NCI-H1436 treated with DMSO at 0.1 percent for 48 hours (cell line): ENCODE measurements at regions not wholly inside any gene's neighbourhood (a gene's known extent, or its start where the extent isn't known, plus 50 kb on each side); places are given as distances from the start of the nearest gene placed in this dataset.
"Not testable (repeated sequence)": the region's sequence is repeated elsewhere in the genome, so short reads cannot be mapped to it uniquely, and the experiment has no call there.

Experiments
- DNase-seq: peaks from one replicate; lab custom pipeline; 2025; lab: John Stamatoyannopoulos, UW

- no peak for DNase-seq
These were observed 229.5 kb downstream of the ERMARD start for GRCh38 chr6:169980826-169981450.

- DNase-seq, result no peak
These were observed 228.5 kb downstream of the ERMARD start for GRCh38 chr6:169979873-169980432.

GRCh38 chr6:169978615-169979161 lies 227.3 kb downstream of the ERMARD start:
- no peak for DNase-seq

- no peak for DNase-seq
These were observed 226.2 kb downstream of the ERMARD start for GRCh38 chr6:169977434-169978265.

- DNase-seq, result no peak
These were observed 225.1 kb downstream of the ERMARD start for GRCh38 chr6:169976301-169977081.

GRCh38 chr6:169975701-169976100 lies 224.3 kb downstream of the ERMARD start:
- DNase-seq, result no peak

- no peak for DNase-seq
These were observed 223.9 kb downstream of the ERMARD start for GRCh38 chr6:169975286-169975685.

GRCh38 chr6:169974663-169975062 lies 223.2 kb downstream of the ERMARD start:
- no peak for DNase-seq

- DNase-seq, result not testable (repeated sequence)
These were observed 222.4 kb downstream of the ERMARD start for GRCh38 chr6:169973588-169974467.

- no peak for DNase-seq
These were observed 221.3 kb downstream of the ERMARD start for GRCh38 chr6:169972736-169973135.

GRCh38 chr6:169972101-169972651 lies 220.8 kb downstream of the ERMARD start:
- no peak for DNase-seq

GRCh38 chr6:169971081-169971861 lies 219.8 kb downstream of the ERMARD start:
- no peak for DNase-seq

- DNase-seq, result no peak
These were observed 219.0 kb downstream of the ERMARD start for GRCh38 chr6:169970306-169970988.

- DNase-seq, result no peak
These were observed 218.1 kb downstream of the ERMARD start for GRCh38 chr6:169969372-169970099.

- DNase-seq, result no peak
These were observed 217.3 kb downstream of the ERMARD start for GRCh38 chr6:169968541-169969270.

GRCh38 chr6:169967687-169968086 lies 216.3 kb downstream of the ERMARD start:
- no peak for DNase-seq

- no peak for DNase-seq
These were observed 215.1 kb downstream of the ERMARD start for GRCh38 chr6:169966312-169967181.
